Left renal pelvis (tissue), 4 donors: ENCODE measurements at regions not wholly inside any gene's neighbourhood (a gene's known extent, or its start where the extent isn't known, plus 50 kb on each side); places are given as distances from the start of the nearest gene placed in this dataset.

ENCODE experiments used
- DNase-seq, 4 donors: peaks; one replicate each; pipeline ENCODE4 v3.0.0-alpha.2; 2013; ENCODE audit warnings: low read depth in 4 of 4, low spot score in 3 of 4

DNA sequence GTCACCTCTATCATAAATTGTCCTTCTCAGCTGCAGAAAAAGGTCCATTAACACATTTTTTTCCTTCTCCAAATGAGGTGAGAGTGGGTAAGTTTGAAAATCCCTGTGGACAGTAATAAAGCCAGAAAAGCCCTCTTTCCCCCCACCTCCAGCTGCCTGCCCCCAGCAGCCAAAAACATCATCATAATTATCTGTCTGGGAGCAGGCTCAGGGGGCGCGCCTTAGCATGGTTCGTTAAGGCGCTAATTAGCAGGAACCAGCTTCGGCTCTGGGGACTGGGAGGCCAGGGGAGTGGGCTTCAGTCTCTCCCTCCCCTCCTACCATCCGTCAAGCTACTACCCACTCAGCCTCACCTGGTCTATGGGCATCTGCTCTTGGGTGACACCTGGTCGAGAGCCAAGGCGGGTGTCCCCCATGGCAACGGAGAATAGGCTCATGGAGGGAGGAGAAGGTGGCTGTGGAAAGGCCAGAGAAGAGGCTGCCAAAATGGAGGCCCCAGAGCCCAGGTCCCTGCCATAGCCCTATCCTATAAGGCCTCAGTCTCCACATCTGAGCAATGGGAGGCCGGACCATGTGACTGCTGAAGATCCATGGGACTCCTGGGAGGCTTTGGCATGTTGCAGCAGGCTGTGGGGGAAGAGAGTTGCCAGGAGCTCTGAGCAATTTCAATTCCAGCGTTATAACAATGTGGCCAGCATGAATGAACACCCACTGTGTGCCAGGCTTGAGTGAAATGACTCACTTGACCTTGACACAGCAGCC is 140.1 kb upstream of the LINGO1 start:
- DNase-seq = no peak

DNA sequence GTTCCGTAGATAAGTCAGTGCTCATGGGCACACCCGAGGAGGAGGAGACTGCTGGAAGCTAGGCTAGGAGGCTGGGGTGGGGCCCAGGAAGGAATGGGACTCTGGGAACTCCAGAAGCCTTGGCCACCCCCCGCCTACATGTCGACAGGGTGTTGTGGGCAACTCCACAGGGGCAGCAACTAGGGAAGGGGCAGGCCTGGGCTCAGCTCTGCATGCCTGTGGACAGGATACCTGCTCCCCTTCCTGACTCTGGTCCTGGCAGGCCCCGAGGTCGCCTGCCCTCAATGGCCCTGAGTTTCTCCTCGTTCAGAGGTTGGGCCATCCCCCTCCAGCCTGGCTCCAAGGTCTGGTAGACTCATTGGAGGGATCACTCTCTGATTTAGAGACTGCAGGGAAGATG is 138.9 kb upstream of the LINGO1 start:
- no peak for DNase-seq

DNA sequence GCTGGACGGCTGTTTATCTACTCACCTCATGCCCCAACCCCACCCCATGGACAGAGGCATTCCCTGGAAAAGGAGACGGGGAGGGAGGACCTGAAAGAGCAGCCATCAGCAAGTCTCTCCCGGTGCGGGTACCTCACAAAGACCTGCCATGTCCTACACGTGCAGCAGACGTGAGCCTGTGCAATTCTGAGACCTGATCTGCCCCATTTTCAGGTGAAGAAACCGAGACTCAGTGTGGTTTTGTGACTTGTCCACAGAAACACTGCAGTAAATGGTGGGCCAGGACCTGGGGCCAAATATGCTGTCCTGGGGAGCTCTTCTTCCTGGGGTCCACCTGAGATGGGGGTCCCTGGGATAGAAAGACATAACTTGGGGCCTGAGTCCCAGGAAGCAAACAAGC is 137.0 kb upstream of the LINGO1 start:
- DNase-seq = no peak

GRCh38 chr15:77768521-77769078 is 135.9 kb upstream of the LINGO1 start:
- DNase-seq = no peak

DNA sequence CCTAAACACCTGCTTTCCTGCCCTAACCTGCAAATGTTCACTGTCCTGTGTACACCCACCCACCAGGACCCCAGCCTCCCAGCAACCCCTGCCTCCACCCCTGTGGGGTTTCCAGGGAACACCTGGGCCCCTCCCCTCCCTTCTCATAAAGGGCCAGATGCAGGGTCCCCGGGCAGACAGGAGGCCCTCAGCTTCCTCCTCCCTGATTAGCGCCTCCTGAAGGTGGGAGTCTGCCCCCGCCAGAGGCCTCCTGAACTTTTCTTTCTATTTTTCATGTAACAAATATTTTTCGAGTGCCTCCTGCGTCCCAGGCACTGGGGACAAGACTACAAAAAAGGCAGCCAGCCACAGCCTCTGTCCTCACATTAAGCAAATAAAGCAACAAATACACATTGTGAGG is 135.4 kb upstream of the LINGO1 start:
- no peak for DNase-seq

- DNase-seq = no peak
Observed at GRCh38 chr15:77764095-77764494, 131.4 kb upstream of the LINGO1 start.

- no peak for DNase-seq
Observed at GRCh38 chr15:77762747-77763355, 130.1 kb upstream of the LINGO1 start.

GRCh38 chr15:77759896-77760592 is 127.3 kb upstream of the LINGO1 start:
- no peak for DNase-seq

GRCh38 chr15:77753939-77754338 is 121.2 kb upstream of the LINGO1 start:
- DNase-seq = no peak

- DNase-seq = peak; percentile 10 to 47 (median 31)
Observed at GRCh38 chr15:77753281-77753873, 120.7 kb upstream of the LINGO1 start.

- no peak for DNase-seq
Observed at GRCh38 chr15:77749998-77750540, 117.4 kb upstream of the LINGO1 start.

DNA sequence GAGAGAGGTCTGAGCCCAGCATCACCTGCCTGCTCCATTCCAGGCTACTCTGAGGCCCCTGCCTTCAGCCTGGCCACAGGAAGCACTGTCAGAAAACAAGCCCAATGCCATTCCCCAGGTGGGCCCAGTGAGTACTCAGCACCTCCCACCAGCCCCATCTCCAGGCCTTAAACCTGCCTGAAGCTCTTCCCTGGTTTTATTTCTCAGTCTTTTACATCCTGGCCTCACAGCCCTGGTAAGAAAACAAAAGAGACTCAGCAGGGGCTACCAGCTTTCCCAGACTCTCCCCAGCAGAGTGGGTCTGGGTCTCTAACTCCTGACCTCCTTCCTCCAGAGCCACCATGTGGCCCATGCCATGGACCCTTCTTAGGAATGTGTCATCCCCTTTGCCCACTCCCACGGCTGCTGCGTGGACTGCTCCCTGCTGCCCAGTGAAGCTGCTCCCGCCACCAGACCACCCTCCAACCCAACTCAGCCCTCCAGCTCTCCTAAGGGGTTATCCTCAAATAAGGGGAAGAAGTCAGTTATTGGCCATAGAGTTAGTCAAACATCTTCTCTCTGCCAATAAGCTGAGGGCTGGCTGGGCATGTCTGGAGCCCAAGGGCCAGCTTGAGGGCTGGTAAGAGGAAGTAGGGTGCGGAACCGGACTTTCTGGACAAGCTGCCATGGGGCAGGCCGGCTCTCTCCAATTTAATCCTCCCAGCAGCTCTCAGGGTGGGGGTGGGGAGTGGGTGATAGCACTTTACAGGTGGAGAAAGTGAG is 116.7 kb upstream of the LINGO1 start:
- DNase-seq = no peak

DNA sequence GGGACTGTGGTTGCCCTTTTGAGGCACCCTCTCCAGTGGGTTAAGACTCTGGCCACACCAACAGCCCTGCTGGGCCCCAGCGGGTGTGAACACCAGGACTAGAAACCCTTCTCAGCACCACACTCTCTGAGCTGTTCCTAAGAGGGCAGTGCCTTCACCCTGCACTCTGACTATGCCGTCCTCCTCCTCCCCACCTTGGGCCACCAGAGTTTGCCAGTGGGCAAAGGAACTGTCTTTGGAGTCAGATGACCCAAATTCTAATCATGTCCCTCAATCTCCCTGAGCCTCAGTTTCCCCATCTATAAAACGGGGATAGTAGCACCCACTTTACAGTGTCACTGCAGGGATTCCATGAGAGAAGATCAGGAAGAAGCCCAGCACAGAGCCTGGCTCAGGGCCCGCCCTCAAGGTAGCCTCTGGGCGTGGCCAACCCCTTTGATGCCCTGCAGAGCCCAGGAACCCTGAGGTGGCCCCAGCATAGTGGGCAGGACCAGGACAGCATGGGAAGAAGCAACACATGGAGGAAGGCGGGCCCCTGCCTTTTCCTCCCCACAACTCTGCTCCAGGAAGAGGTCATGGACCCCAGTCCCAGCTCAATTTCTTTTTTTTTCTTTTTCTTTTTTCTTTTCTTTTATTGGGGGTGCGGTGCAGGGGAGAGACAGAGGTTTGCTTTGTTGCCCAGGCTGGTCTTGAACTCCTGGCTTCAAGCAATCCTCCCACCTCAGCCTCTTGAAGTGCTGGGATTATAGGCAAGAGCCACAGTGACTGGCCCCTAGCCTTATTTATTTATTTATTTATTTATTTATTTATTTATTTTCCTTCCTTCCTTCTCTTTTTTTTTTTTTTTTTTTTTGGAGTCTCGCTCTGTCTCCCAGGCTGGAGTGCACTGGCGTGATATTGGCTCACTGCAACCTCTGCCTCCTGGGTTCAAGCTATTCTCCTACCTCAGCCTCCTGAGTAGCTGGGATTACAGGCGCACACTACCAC is 115.7 kb upstream of the LINGO1 start:
- no peak for DNase-seq

- DNase-seq = no peak
Observed at GRCh38 chr15:77747175-77748077, 114.7 kb upstream of the LINGO1 start.

- no peak for DNase-seq
Observed at GRCh38 chr15:77746254-77747174, 113.8 kb upstream of the LINGO1 start.

DNA sequence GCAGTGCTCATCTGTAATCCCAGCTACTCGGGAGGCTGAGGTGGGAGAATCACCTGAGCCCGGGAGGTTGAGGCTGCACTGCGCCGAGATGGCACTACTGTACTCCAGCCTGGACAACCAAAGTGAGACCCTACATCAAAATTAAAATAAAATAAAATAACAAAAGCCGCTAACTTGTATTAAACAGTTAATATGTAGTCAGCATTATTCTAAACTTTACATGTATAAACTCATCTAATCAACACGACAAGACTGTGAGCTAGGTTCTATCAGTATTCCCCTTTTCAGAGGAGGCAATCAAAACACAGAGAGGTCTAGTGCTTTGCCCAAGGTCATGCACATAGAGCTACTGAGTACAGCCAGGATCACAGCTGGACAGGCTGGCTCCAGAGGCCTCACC is 111.7 kb upstream of the LINGO1 start:
- DNase-seq = no peak

DNA sequence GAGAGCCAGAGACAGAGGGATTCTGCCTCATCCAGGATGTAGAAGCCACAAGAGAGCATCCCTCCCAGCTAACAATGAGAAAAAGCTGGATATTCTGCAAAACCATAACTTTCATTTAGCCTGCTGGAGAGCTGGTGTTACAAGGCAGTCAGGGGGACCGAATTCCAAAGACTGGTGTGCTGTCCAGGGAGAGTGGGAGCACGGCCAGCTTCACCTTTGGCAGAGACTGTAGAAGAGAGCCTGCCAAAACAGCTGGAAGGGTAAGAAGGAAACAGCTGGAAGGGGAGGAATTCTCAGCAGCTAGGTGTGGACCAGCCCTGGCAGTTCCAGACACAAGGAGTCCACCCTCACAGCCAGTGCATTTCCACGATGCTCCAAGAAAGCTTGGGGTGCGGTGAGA is 109.9 kb upstream of the LINGO1 start:
- DNase-seq = no peak
